Activated CD4-positive, alpha-beta T cell treated with anti-CD3 and anti-CD28 coated beads for 36 hours (primary cell): ENCODE measurements at regions not wholly inside any gene's neighbourhood (a gene's known extent, or its start where the extent isn't known, plus 50 kb on each side); places are given as distances from the start of the nearest gene placed in this dataset.

Experiments
- ATAC-seq: fragments of 200-7000 bp; cut with Tn5 transposase; one replicate; pipeline ENCODE4 v1.10.0; 2021; ENCODE audit warnings: mild to moderate bottlenecking, moderate library complexity
- CTCF ChIA-PET: fragments of 350-600 bp; sonication (Branson Sonifier 250); formaldehyde crosslinking; loops from one replicate; lab custom pipeline; 2021; ENCODE audit warnings: antibody characterized with exemption; lab: Charles Lee
- POLR2A ChIA-PET: fragments of 350-600 bp; sonication (Branson Sonifier 250); formaldehyde crosslinking; loops from one replicate; lab custom pipeline; 2021; ENCODE audit warnings: antibody characterized with exemption, inconsistent platforms; lab: Charles Lee
- DNase-seq: peaks from one replicate; pipeline ENCODE4 v3.0.0-alpha.2; 2020
- H3K27ac Mint-ChIP-seq: one replicate; pipeline ENCODE4 v1.8.0; 2021; ENCODE audit warnings: mixed read lengths
- H3K27me3 Mint-ChIP-seq: one replicate; pipeline ENCODE4 v1.8.0; 2021; ENCODE audit warnings: mixed read lengths
- H3K36me3 Mint-ChIP-seq: one replicate; pipeline ENCODE4 v1.8.0; 2021; ENCODE audit warnings: low read depth, mixed read lengths
- H3K4me1 Mint-ChIP-seq: one replicate; pipeline ENCODE4 v1.8.0; 2021; ENCODE audit warnings: mixed read lengths
- H3K4me3 Mint-ChIP-seq: one replicate; pipeline ENCODE4 v1.8.0; 2021; ENCODE audit warnings: mild to moderate bottlenecking, moderate library complexity, mixed read lengths
- H3K9me3 Mint-ChIP-seq: one replicate; pipeline ENCODE4 v1.8.0; 2021; ENCODE audit warnings: low read depth, mixed read lengths
- intact Hi-C, 2 experiments: fragments of 100-400 bp; cut with DNase I in 1 of 2; cut with micrococcal nuclease in 1 of 2; formaldehyde crosslinking; loops; one replicate each; pipeline versions ENCODE4 v1.14.2 to v1.15.1; 2022 to 2024; cut with DNase I, micrococcal nuclease

DNA sequence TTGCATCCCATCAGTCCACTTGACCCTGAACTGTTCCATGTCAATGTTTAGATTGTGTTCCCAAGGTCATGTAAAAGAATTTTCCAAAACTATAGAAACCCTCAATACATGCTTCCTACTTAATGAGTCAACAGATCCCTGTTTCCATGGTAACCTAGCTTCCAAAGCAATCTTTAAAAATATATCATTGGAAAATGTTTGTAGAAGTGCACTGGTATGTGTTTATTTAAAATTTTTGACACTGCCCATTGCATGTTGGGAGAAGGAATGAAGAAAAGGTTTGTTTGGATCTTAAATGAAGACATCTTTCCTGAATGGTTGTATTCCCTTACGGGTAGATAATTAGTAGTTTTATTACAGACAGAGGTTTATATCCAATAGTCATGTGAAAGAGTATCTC is 345.3 kb downstream of the GABRG1 start:
- Mint-ChIP-seq H3K4me3 (no peak overlapping the region), H3K4me1 (no peaks in the 10 kb centered on the region), H3K36me3 (no peaks in the 10 kb centered on the region), H3K27ac (no peak overlapping the region), H3K27me3 (no peaks in the 10 kb centered on the region), H3K9me3 (peaks cover 7% of the 10 kb centered on the region)
- intact Hi-C loops = no loop called here
- CTCF ChIA-PET = no interaction called here
- POLR2A ChIA-PET = no interaction called here
- no peak for ATAC-seq
- DNase-seq = no peak

DNA sequence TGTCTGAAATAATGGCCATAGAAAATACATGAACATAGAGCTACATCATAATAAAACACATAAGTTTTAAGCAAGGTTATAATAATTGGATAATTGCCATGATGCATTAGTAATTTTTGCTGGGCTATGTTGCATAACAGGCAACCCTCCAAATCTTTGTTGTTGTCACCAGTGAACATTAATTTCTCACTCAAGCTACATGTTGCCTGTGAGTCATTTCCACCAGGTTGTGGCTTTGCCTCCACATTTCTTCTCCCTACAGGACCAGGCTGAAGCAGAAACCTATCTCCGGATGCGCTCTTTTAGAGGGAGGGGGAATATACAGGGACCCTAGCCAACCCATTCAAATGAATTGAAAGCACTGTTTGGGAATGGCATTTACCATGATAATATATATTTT is 347.7 kb downstream of the GABRG1 start:
- ChIA-PET CTCF (no interaction called here), POLR2A (no interaction called here)

DNA sequence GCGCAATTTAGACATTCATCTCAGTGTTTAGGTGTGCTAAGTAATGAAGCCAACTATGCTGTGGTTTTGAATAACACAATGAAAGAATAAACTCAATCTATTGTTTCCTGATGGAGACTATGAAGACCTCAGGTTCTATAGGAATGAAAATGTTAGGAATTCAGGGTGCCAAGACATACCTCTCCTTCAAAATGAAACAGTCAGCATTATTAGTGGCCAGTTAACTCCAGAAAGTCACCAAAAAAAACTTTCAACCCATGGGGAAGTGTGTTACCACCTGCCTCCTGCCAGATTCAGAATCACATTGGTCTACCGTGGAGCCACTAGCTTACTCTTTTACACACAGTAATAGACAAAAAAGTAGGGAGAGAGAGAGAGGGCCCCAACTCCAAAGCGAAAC is 352.9 kb downstream of the GABRG1 start:
- no peak overlapping the region for H3K27ac Mint-ChIP-seq
- ATAC-seq (no peak), DNase-seq (no peak)
- ChIA-PET POLR2A (no interaction called here), CTCF (no interaction called here)
- H3K36me3 Mint-ChIP-seq = no peaks in the 10 kb centered on the region
- intact Hi-C loops = no loop called here
- peaks cover 5% of the 10 kb centered on the region for H3K9me3 Mint-ChIP-seq
- H3K4me1 Mint-ChIP-seq = no peaks in the 10 kb centered on the region
- H3K4me3 Mint-ChIP-seq = no peak overlapping the region
- no peaks in the 10 kb centered on the region for H3K27me3 Mint-ChIP-seq

More for the DNA sequence above, 347.7 kb downstream of the GABRG1 start:
- peaks cover 9% of the 10 kb centered on the region for H3K9me3 Mint-ChIP-seq
- intact Hi-C loops = no loop called here
- H3K27me3 Mint-ChIP-seq = no peaks in the 10 kb centered on the region
- no peaks in the 10 kb centered on the region for H3K36me3 Mint-ChIP-seq
- no peak for DNase-seq
- H3K27ac Mint-ChIP-seq = no peak overlapping the region
- H3K4me1 Mint-ChIP-seq = no peaks in the 10 kb centered on the region
- no peak overlapping the region for H3K4me3 Mint-ChIP-seq
- ATAC-seq = no peak

DNA sequence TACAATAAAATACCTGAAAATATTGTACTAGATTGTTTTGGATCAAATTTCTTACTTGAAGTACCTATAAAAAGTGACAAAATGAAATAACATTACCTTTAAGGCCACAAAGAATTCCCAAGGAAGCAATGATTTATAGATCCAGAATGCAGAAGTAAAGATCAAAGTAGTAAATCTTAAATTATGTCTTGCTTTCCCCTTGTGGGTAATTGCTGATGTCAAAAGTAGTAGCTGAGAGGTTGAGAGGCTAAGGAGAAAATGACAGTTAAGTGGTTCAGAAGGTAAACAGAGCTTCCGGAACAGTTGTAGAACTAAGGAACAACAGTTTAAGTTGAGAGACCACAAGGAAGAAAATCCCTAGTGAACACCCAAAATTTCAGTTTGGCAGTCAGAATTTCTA is 358.3 kb downstream of the GABRG1 start:
- ATAC-seq = no peak
- Mint-ChIP-seq H3K27ac (no peak overlapping the region), H3K27me3 (no peaks in the 10 kb centered on the region), H3K9me3 (peaks cover 9% of the 10 kb centered on the region), H3K4me3 (no peak overlapping the region), H3K4me1 (no peaks in the 10 kb centered on the region), H3K36me3 (no peaks in the 10 kb centered on the region)
- intact Hi-C loops = no loop called here
- ChIA-PET CTCF (no interaction called here), POLR2A (no interaction called here)
- DNase-seq = no peak

DNA sequence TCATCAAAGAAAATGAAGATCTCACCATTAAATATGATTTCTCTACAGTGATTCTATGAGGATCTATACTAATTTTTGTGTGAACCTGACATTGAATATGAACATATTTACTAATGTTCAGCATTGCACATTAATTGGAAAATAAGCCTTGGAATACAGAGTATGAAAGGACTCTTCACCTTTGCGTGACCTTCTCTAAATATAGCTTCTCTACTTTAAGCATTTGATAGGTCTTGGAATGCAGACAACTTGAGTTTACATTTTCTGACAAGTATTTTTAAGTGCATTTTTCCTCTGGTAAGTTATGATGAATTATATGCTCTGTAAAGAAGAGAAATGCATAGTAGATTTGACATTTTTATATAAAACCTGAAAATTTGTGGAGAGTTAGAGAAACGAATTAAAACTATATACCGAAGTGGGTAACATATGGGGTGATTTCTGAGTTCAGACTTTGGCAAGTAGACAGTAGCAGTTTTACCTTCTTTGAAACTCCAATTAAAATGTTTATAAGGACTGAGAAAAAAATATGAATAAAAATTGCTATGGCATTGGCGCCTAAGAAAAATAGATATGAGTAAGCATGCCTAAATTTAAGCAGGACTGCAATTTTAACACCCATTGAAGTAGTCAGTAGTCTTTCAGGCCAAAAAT is 371.9 kb downstream of the GABRG1 start:
- H3K36me3 Mint-ChIP-seq = no peaks in the 10 kb centered on the region
- no peak overlapping the region for H3K4me3 Mint-ChIP-seq
- H3K4me1 Mint-ChIP-seq = no peaks in the 10 kb centered on the region
- CTCF ChIA-PET = no interaction called here
- H3K27ac Mint-ChIP-seq = no peak overlapping the region
- POLR2A ChIA-PET = no interaction called here
- H3K9me3 Mint-ChIP-seq = peaks cover 3% of the 10 kb centered on the region
- no peaks in the 10 kb centered on the region for H3K27me3 Mint-ChIP-seq
- ATAC-seq (no peak), DNase-seq (no peak)
- intact Hi-C loops = no loop called here

DNA sequence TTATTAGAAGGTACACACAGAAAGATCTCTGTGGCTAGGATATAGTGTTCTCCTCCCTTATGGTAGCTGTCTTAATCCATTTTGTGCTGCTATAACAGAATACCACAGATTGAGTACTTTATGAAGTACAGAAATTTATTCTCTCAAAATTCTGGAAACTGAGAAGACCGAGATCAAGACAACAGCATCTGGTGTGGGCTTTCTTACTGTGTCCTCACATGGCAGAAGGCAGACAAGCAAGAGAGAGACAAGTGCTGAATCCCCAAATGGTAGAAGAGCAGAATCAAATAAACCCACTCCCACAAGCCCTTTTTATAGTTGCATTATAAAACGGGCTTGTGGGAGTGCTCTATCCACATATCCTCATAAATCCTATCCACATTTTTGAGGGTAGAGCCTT is 373.1 kb downstream of the GABRG1 start:
- H3K27me3 Mint-ChIP-seq = no peaks in the 10 kb centered on the region
- no peak overlapping the region for H3K27ac Mint-ChIP-seq
- H3K36me3 Mint-ChIP-seq = no peaks in the 10 kb centered on the region
- H3K9me3 Mint-ChIP-seq = peaks cover 3% of the 10 kb centered on the region
- CTCF ChIA-PET = no interaction called here
- no peak overlapping the region for H3K4me3 Mint-ChIP-seq
- intact Hi-C loops = no loop called here
- no peaks in the 10 kb centered on the region for H3K4me1 Mint-ChIP-seq
- ATAC-seq = no peak
- DNase-seq = no peak
- POLR2A ChIA-PET = no interaction called here

DNA sequence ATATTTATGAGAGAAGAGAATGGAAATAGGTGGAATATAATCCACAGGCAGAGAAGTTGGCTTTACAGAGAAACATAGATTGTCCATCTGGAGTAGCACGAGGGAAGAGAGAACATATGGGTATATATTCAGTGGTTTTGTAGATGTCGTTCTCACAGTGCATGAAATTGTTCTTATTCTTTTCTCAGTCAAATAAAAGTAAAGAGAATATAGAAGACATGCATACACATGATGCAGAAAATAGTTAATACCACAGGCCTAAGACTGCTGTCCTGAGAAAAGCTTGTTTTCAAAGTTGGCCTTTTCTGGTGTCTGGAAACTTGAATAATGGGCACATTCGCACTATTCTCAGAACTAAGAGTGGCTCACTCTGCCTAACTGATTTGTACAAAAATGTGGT is 378.1 kb downstream of the GABRG1 start:
- CTCF ChIA-PET = no interaction called here
- Mint-ChIP-seq H3K27me3 (no peaks in the 10 kb centered on the region), H3K4me3 (no peak overlapping the region), H3K27ac (no peak overlapping the region), H3K9me3 (peaks cover 5% of the 10 kb centered on the region), H3K36me3 (no peaks in the 10 kb centered on the region), H3K4me1 (no peaks in the 10 kb centered on the region)
- POLR2A ChIA-PET = no interaction called here
- ATAC-seq (no peak), DNase-seq (no peak)
- intact Hi-C loops = no loop called here

DNA sequence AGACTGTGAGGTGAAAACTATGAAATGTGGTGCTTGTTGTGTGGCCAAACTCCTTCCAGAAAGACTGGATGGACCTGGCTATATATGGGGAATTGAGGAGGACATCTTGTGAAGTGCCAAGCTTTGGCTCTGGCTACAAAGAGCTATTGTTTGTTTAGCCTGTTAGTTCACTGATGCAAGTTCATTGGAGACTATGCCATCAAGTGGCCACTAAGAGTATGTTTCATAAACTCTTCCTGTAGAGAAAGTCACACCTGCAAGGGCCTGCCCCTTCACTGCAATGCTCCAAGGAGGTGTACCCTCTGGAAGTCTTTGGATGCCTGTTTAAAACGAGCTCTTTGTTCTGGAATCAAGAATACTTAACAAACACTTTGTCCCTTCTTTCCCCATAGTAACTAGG is 382.0 kb downstream of the GABRG1 start:
- intact Hi-C loops = no loop called here

DNA sequence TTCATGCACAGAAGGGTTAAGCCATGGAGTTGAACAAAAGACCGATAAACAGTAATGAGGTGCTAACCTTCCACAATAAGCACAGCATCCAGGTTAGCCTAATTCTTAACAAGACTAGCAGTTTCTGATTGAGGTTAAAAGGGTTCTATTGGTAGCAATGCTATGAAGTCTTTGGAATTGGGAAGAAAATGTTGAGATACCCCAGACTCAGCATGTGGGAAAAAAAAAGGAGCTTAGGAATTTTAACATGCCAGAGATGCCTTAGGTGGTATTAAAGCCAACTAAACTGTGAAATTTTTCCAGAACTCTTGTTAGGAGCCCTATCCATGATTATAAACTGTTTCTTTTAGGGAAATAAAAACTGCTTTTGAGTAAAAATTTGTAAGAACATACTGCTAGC is 391.7 kb downstream of the GABRG1 start:
- no peak overlapping the region for H3K4me3 Mint-ChIP-seq
- ATAC-seq (no peak), DNase-seq (no peak)
- peaks cover 8% of the 10 kb centered on the region for H3K9me3 Mint-ChIP-seq
- H3K27ac Mint-ChIP-seq = no peak overlapping the region
- H3K4me1 Mint-ChIP-seq = no peaks in the 10 kb centered on the region
- no peaks in the 10 kb centered on the region for H3K36me3 Mint-ChIP-seq
- intact Hi-C loops = loop anchor here (1.0 to 10.0 kb wide), 2 partner anchors 23 to 597 kb away; no protein-coding TSS in a partner anchor
- POLR2A ChIA-PET = no interaction called here
- H3K27me3 Mint-ChIP-seq = no peaks in the 10 kb centered on the region
- CTCF ChIA-PET = no interaction called here

More for the DNA sequence above, 382.0 kb downstream of the GABRG1 start:
- Mint-ChIP-seq H3K27ac (no peak overlapping the region), H3K4me1 (no peaks in the 10 kb centered on the region), H3K9me3 (peaks cover 16% of the 10 kb centered on the region), H3K36me3 (no peaks in the 10 kb centered on the region), H3K27me3 (no peaks in the 10 kb centered on the region), H3K4me3 (no peak overlapping the region)
- POLR2A ChIA-PET = no interaction called here
- CTCF ChIA-PET = no interaction called here
- no peak for ATAC-seq
- no peak for DNase-seq

DNA sequence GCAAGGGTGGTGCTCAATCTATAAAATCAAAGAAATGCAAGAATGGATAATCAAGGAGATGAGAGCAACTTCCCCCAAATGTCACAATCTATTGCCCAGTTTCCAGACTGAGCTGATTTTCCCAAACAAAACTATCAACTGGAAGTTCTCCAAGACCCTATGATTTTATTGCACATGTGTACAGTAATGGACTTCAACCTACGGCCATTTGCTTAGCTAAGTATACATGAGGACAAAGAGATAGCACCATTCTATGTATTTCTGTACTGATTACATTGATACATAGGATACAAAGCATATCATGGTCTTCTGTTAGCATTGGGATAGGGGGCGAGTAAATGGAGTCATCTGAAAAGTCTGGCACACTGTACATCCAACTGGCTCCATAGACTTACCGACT is 407.8 kb downstream of the GABRG1 start:
- intact Hi-C loops = no loop called here
- H3K4me1 Mint-ChIP-seq = no peaks in the 10 kb centered on the region
- no peak overlapping the region for H3K4me3 Mint-ChIP-seq
- H3K27me3 Mint-ChIP-seq = no peaks in the 10 kb centered on the region
- CTCF ChIA-PET = no interaction called here
- no peak for ATAC-seq
- DNase-seq = no peak
- no peaks in the 10 kb centered on the region for H3K36me3 Mint-ChIP-seq
- peaks cover 9% of the 10 kb centered on the region for H3K9me3 Mint-ChIP-seq
- POLR2A ChIA-PET = no interaction called here
- H3K27ac Mint-ChIP-seq = no peak overlapping the region

DNA sequence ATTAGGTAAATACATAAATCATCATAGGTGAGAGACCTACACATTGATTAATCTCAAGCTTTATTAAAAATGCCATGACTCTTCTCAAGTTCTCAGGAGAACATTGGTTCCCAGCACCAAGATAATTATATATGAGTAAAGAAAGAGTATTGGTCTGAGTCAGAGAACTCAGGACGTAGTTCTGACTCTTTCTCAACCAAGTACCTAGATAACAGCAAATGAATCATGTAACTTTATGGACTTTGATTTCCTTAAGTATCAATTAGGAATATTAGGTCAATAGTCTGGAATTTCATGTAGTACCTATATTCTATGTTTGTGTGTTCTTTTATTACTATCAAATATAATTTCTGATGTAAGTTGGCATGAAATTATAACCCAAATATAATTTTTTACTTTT is 409.9 kb downstream of the GABRG1 start:
- ATAC-seq = no peak
- Mint-ChIP-seq H3K36me3 (no peaks in the 10 kb centered on the region), H3K9me3 (peaks cover 9% of the 10 kb centered on the region), H3K27me3 (no peaks in the 10 kb centered on the region), H3K4me1 (no peaks in the 10 kb centered on the region), H3K4me3 (no peak overlapping the region), H3K27ac (no peak overlapping the region)
- intact Hi-C loops = no loop called here
- DNase-seq = no peak
- ChIA-PET POLR2A (no interaction called here), CTCF (no interaction called here)

DNA sequence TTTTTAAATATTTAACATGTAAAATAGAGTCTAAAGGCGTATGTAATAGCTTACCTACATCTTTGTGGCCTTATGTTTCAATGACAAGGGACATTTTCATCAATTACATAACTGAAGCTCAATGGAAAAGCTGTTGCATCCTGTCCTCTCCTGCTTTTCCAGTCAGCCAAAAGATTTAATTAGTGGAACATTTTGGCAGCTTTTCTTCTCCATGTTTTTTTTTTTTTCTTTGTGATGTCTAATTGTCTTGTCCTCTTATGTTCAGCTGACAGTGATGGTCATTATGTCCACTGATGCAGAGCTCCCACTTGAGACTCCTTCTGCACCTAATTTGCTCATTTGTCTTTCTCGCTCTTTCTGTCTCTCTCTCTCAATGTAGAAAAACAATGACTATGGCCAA is 422.2 kb downstream of the GABRG1 start:
- no peak overlapping the region for H3K4me3 Mint-ChIP-seq
- ATAC-seq = no peak
- intact Hi-C loops = no loop called here

DNA sequence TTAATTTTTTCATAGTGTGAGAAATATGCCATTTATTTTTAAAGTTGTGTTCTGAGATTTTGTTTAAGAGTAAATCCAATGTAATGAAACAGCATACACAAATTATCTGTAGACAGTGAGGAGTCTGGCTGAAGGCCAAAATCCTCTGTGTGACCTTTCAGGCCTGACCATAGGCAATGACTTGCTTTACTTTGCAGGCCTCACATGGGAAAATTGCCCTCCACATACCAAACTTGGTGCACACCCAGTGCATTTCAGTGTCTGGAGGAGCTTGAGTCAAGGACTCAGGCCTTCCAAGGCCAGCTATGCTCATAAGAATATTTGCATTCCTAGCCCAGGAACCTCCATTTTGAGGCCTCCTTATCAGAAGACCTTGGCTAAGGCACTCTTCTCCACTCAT is 430.1 kb downstream of the GABRG1 start:
- Mint-ChIP-seq H3K27ac (no peak overlapping the region), H3K36me3 (no peaks in the 10 kb centered on the region), H3K4me1 (no peaks in the 10 kb centered on the region), H3K4me3 (no peak overlapping the region), H3K27me3 (no peaks in the 10 kb centered on the region), H3K9me3 (peaks cover 11% of the 10 kb centered on the region)
- DNase-seq (no peak), ATAC-seq (no peak)
- intact Hi-C loops = no loop called here
- ChIA-PET POLR2A (no interaction called here), CTCF (no interaction called here)

More for the DNA sequence above, 422.2 kb downstream of the GABRG1 start:
- Mint-ChIP-seq H3K27me3 (no peaks in the 10 kb centered on the region), H3K9me3 (peaks cover 5% of the 10 kb centered on the region), H3K36me3 (no peaks in the 10 kb centered on the region), H3K4me1 (no peaks in the 10 kb centered on the region), H3K27ac (no peak overlapping the region)
- DNase-seq = no peak
- CTCF ChIA-PET = no interaction called here
- POLR2A ChIA-PET = no interaction called here
